Lung (tissue), 11 donors: ENCODE measurements at regions not wholly inside any gene's neighbourhood (a gene's known extent, or its start where the extent isn't known, plus 50 kb on each side); places are given as distances from the start of the nearest gene placed in this dataset.

Experiments
- ATAC-seq: fragments of 200-7000 bp; cut with Tn5 transposase; one replicate; pipeline ENCODE4 v1.9.1; 2020; ENCODE audit warnings: moderate number of reproducible peaks; ENCODE audit not compliant: insufficient read depth, low FRiP score
- DNase-seq, 3 donors: peaks; one replicate each; pipeline ENCODE4 v3.0.0-alpha.2; 2013 to 2017
- H3K27ac ChIP-seq, 2 donors: one replicate each; pipeline ENCODE4 v1.5.1; 2013; ENCODE audit warnings: mild to moderate bottlenecking in 2 of 2, moderate library complexity in 2 of 2, control low read depth in 1 of 2, inconsistent platforms in 1 of 2, low read depth in 1 of 2, low read length in 1 of 2
- H3K27me3 ChIP-seq, 3 donors: one replicate each; pipeline ENCODE4 v1.5.1; 2013; ENCODE audit warnings: low read length in 2 of 3; ENCODE audit not compliant: control insufficient read depth in 3 of 3, insufficient read depth in 3 of 3
- H3K36me3 ChIP-seq, 4 donors: one replicate each; pipeline ENCODE4 v1.5.1; 2013; ENCODE audit warnings: low read length in 4 of 4, mild to moderate bottlenecking in 1 of 4, moderate library complexity in 1 of 4; ENCODE audit not compliant: control insufficient read depth in 4 of 4, insufficient read depth in 4 of 4
- H3K4me1 ChIP-seq, 5 donors: one replicate each; pipeline ENCODE4 v1.5.1; 2013; ENCODE audit warnings: low read length in 5 of 5, mild to moderate bottlenecking in 2 of 5, moderate library complexity in 1 of 5; ENCODE audit not compliant: control insufficient read depth in 5 of 5, insufficient read depth in 5 of 5
- H3K4me3 ChIP-seq: one replicate; pipeline ENCODE4 v1.5.1; 2013; ENCODE audit warnings: mild to moderate bottlenecking, control low read depth, moderate library complexity
- H3K9ac ChIP-seq, 2 donors: one replicate each; pipeline ENCODE4 v1.5.1; 2013; ENCODE audit warnings: low read length in 2 of 2, control low read depth in 1 of 2; ENCODE audit not compliant: insufficient read depth in 1 of 2
- H3K9me3 ChIP-seq, 4 donors: one replicate each; pipeline ENCODE4 v1.5.1; 2013; ENCODE audit warnings: low read length in 3 of 4, mild to moderate bottlenecking in 1 of 4, moderate library complexity in 1 of 4; ENCODE audit not compliant: control insufficient read depth in 4 of 4, insufficient read depth in 3 of 4
- WGBS, 2 donors: extraction: QIAGEN DNeasy Blood & Tissue Kit; methylation state at CpG; one replicate each; pipeline ENCODE4 v1.1.7; 2013; 5-methylcytosine and 5-hydroxymethylcytosine counted together
- TF ChIP-seq, protein P1 (sequence below): IDR thresholded peaks from 2 replicates; pipeline ENCODE4 v1.5.1; 2012; ENCODE audit warnings: mild to moderate bottlenecking; ENCODE audit errors: control extremely low read depth, extremely low read depth
- donor health status: control.
- donor health status: control.
- donor health status: Bipolar disorder and iron deficiency.
- donor health status: healthy.
- donor health status: DM: yes; HTN: yes; CAD: no.

DNA sequence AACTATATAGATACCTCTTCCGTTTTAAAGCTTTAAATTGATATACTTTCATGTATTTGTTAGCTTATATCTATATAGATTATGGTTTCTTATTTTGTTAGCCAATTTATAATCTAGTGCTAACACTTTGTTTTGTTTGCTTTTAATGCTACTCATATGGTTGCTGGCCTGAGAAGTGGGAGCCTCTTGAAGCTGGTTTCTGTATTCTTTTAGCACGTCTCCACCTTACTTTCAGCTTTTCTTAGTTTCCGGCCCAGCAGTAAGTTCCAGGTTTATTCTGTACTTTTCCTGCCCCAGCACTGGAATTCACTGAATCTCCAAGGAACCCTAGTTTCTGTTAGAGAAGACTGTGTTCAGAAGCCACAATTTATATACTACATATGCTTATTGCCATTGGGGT, 458.9 kb downstream of the PRR16 start:
- no peak for ATAC-seq
- 87 to 90% methylated on average over 3 of the region's 3 CpGs for WGBS, 2 donors
- no peak overlapping the region for H3K9ac ChIP-seq
- H3K9me3 ChIP-seq: peaks cover 0 to 2% (median 0%) of the 10 kb centered on the region in 4 donors
- peaks cover 0 to 2% (median 0%) of the 10 kb centered on the region in 5 donors for H3K4me1 ChIP-seq
- H3K27ac ChIP-seq: no peak overlapping the region
- H3K27me3 ChIP-seq: no peaks in the 10 kb centered on the region
- DNase-seq: no peak
- H3K36me3 ChIP-seq: no peaks in the 10 kb centered on the region
- H3K4me3 ChIP-seq: no peak overlapping the region
- TF ChIP-seq, protein P1, sequence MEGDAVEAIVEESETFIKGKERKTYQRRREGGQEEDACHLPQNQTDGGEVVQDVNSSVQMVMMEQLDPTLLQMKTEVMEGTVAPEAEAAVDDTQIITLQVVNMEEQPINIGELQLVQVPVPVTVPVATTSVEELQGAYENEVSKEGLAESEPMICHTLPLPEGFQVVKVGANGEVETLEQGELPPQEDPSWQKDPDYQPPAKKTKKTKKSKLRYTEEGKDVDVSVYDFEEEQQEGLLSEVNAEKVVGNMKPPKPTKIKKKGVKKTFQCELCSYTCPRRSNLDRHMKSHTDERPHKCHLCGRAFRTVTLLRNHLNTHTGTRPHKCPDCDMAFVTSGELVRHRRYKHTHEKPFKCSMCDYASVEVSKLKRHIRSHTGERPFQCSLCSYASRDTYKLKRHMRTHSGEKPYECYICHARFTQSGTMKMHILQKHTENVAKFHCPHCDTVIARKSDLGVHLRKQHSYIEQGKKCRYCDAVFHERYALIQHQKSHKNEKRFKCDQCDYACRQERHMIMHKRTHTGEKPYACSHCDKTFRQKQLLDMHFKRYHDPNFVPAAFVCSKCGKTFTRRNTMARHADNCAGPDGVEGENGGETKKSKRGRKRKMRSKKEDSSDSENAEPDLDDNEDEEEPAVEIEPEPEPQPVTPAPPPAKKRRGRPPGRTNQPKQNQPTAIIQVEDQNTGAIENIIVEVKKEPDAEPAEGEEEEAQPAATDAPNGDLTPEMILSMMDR: no peak

DNA sequence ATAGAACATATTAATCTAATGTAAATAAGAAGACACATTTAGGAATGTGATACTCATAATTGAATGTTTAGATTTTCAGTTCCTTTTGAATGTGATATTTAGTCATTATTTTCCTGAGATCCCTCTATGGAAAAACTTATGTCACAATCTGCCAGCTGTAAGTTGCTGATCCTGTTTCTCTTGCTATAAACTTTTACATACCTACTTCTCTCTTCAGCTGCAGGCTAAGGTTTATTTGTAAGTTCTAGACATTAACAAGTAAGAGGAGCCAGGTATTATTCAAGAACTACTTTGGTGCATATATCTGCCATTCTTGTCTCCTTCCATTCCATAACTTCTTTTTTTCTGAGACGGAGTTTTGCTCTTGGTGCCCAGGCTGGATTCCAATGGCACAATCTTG, 462.4 kb downstream of the PRR16 start:
- peak in 1 of 3 donors; percentile 25 for DNase-seq
- Histone ChIP-seq H3K27ac (no peak overlapping the region), H3K36me3 (no peaks in the 10 kb centered on the region), H3K4me1 (peaks cover 0 to 5% (median 0%) of the 10 kb centered on the region in 5 donors), H3K27me3 (no peaks in the 10 kb centered on the region), H3K9ac (no peak overlapping the region), H3K4me3 (no peak overlapping the region), H3K9me3 (no peaks in the 10 kb centered on the region)
- WGBS, 2 donors: 91 to 94% methylated on average over 1 of the region's 1 CpG
- TF ChIP-seq, protein P1: no peak
- no peak for ATAC-seq

DNA sequence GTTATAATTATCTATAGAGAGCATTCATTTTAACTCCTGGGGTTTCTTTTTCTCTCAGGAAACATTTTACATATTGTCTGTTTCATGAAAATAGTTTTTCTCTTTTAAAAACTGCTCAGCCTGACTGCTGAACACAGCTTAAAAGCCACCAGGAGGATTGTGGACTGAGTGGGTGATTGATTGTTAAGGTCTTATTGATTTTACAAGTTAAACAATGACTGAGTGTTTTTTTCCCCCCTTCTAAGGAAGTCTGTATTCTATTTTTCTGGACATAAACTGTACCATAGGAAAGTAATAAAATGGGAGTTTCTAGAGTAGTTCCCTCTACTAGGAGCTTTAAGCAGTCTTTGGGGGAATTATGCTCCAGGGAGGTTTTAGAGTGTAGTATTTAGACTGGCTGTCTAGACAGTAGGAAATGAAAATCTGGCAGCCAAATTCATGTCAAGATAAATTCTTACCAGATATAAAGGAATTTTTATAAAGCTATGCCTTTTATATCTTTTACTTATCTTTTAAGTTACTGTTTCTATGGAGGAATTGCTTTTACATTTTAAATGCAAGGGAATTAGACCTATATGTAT, 463.9 kb downstream of the PRR16 start:
- Histone ChIP-seq H3K36me3 (no peaks in the 10 kb centered on the region), H3K9ac (no peak overlapping the region), H3K4me3 (no peak overlapping the region), H3K27ac (no peak overlapping the region), H3K9me3 (no peaks in the 10 kb centered on the region), H3K4me1 (peaks cover 0 to 5% (median 0%) of the 10 kb centered on the region in 5 donors), H3K27me3 (no peaks in the 10 kb centered on the region)
- TF ChIP-seq, protein P1: no peak
- peak in 2 of 3 donors; percentile 38 to 47 for DNase-seq
- no peak for ATAC-seq

DNA sequence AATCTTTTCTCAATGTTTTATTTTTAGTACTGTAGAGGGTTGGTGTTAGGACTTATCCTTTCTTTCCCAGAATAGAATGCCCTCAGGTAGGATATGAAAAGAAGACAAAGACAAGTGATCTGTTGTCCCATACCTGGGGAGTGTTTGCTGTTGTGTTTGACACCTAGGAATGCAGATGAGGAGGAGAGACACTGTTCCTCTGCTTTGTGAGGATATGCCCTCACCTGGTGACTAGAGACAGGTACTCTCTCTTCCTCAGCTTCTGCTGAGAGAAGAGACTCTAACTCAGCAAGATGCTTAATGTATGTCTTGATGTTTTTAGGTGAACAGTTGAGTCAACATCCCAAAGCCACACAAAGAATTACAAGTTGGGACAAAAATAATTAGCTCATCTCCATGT, 468.4 kb downstream of the PRR16 start:
- Histone ChIP-seq H3K4me3 (no peak overlapping the region), H3K9me3 (no peaks in the 10 kb centered on the region), H3K27me3 (no peaks in the 10 kb centered on the region), H3K9ac (no peak overlapping the region), H3K36me3 (no peaks in the 10 kb centered on the region), H3K27ac (no peak overlapping the region), H3K4me1 (peaks cover 0 to 5% (median 0%) of the 10 kb centered on the region in 5 donors)
- DNase-seq: no peak
- no peak for ATAC-seq
- TF ChIP-seq, protein P1: no peak
